Upper lobe of left lung (tissue), 6 donors: ENCODE measurements at regions not wholly inside any gene's neighbourhood (a gene's known extent, or its start where the extent isn't known, plus 50 kb on each side); places are given as distances from the start of the nearest gene placed in this dataset.

Experiments
- ATAC-seq, 2 donors: fragments of 200-7000 bp; cut with Tn5 transposase; one replicate each; pipeline ENCODE4 v1.9.1; 2022; ENCODE audit warnings: mild to moderate bottlenecking in 2 of 2, moderate library complexity in 2 of 2; ENCODE audit not compliant: low FRiP score in 2 of 2
- DNase-seq, 2 donors: peaks; one replicate each; pipeline ENCODE4 v3.0.0-alpha.2; 2019 to 2020
- H3K27ac ChIP-seq, 4 donors: fragments of 200-600 bp; sonication (generic); one replicate each; pipeline ENCODE4 v1.5.1; 2016 to 2019
- H3K27me3 ChIP-seq, 4 donors: fragments of 200-600 bp; sonication (generic); one replicate each; pipeline ENCODE4 v1.5.1; 2017 to 2019
- H3K36me3 ChIP-seq, 4 donors: fragments of 200-600 bp; sonication (generic); one replicate each; pipeline ENCODE4 v1.5.1; 2016 to 2019
- H3K4me1 ChIP-seq, 4 donors: fragments of 200-600 bp; sonication (generic); one replicate each; pipeline ENCODE4 v1.5.1; 2018 to 2019
- H3K4me3 ChIP-seq, 4 donors: fragments of 200-600 bp; sonication (generic); one replicate each; pipeline ENCODE4 v1.5.1; 2017 to 2019; ENCODE audit warnings: mild to moderate bottlenecking in 2 of 4, moderate library complexity in 1 of 4
- H3K9me3 ChIP-seq, 4 donors: fragments of 200-600 bp; sonication (generic); one replicate each; pipeline ENCODE4 v1.5.1; 2018 to 2019
- CTCF ChIP-seq, 6 experiments: fragments of 450-650 bp in 4 of 6; fragments of 200-600 bp in 2 of 6; sonication (generic) in 2 of 6; IDR thresholded peaks; one replicate each; pipeline ENCODE4 v1.5.1; 2016 to 2019; ENCODE audit warnings: antibody characterized with exemption in 6 of 6
- EP300 ChIP-seq, 4 donors: sonication (generic); formaldehyde crosslinking; IDR thresholded peaks; one replicate each; pipeline ENCODE4 v1.5.1; 2017; ENCODE audit warnings: antibody characterized with exemption in 4 of 4, control low read depth in 2 of 4
- POLR2A ChIP-seq, 4 donors: fragments of 450-650 bp; IDR thresholded peaks; one replicate each; pipeline ENCODE4 v1.5.1; 2016 to 2017; ENCODE audit warnings: antibody characterized with exemption in 4 of 4, mild to moderate bottlenecking in 2 of 4
- POLR2AphosphoS5 ChIP-seq, 2 donors: sonication (generic); formaldehyde crosslinking; IDR thresholded peaks; one replicate each; pipeline ENCODE4 v1.5.1; 2017; ENCODE audit warnings: antibody characterized with exemption in 2 of 2
- WGBS, 2 donors: methylation state at CpG; one replicate each; pipeline ENCODE4 v1.1.5; 2017 to 2018; 5-methylcytosine and 5-hydroxymethylcytosine counted together
- donor health status: DM: no; HTN: no; CAD: no; lungs with moderate emphysema.
- donor health status: DM: no; HTN: yes; CAD: no; lungs with severe emphysema.

GRCh38 chr6:115706981-115707380 lies 353.7 kb downstream of the FRK start:
- H3K9me3 ChIP-seq, result peaks cover 0 to 6% (median 0%) of the 10 kb centered on the region in 4 donors
- DNase-seq (no peak), ATAC-seq (no peak)
- no peak overlapping the region for H3K27ac ChIP-seq
- H3K4me1 ChIP-seq, result no peaks in the 10 kb centered on the region
- no peak for TF ChIP-seq POLR2AphosphoS5 (IDR thresholded peaks at IDR 0.05)
- no peaks in the 10 kb centered on the region for H3K27me3 ChIP-seq
- no peaks in the 10 kb centered on the region for H3K36me3 ChIP-seq
- no peak overlapping the region for H3K4me3 ChIP-seq
- 88 to 95% methylated on average over 2 of the region's 2 CpGs for WGBS, 2 donors

- TF ChIP-seq CTCF (IDR thresholded peaks at IDR 0.05) (no peak), EP300 (IDR thresholded peaks at IDR 0.05) (no peak), POLR2A (IDR thresholded peaks at IDR 0.05) (no peak), POLR2AphosphoS5 (IDR thresholded peaks at IDR 0.05) (no peak)
- H3K27me3 ChIP-seq, result no peaks in the 10 kb centered on the region
- H3K4me1 ChIP-seq, result no peaks in the 10 kb centered on the region
- peaks cover 0 to 6% (median 0%) of the 10 kb centered on the region in 4 donors for H3K9me3 ChIP-seq
- H3K36me3 ChIP-seq, result no peaks in the 10 kb centered on the region
- H3K4me3 ChIP-seq, result no peak overlapping the region
- no peak overlapping the region for H3K27ac ChIP-seq
- ATAC-seq (no peak), DNase-seq (no peak)
These were observed 354.4 kb downstream of the FRK start for GRCh38 chr6:115706324-115706723.

- Histone ChIP-seq H3K9me3 (peaks cover 0 to 6% (median 0%) of the 10 kb centered on the region in 4 donors), H3K4me1 (no peaks in the 10 kb centered on the region), H3K27me3 (no peaks in the 10 kb centered on the region), H3K4me3 (no peak overlapping the region), H3K36me3 (no peaks in the 10 kb centered on the region), H3K27ac (no peak overlapping the region)
- DNase-seq (no peak), ATAC-seq (peak in 1 of 2 donors; percentile 73)
- WGBS, 2 donors, result 79 to 84% methylated on average over 2 to 3 of the region's 3 CpGs
- TF ChIP-seq POLR2AphosphoS5 (IDR thresholded peaks at IDR 0.05) (no peak), EP300 (IDR thresholded peaks at IDR 0.05) (no peak), POLR2A (IDR thresholded peaks at IDR 0.05) (no peak), CTCF (IDR thresholded peaks at IDR 0.05) (no peak)
These were observed 356.7 kb downstream of the FRK start for GRCh38 chr6:115704028-115704427.

- H3K27me3 ChIP-seq, result no peaks in the 10 kb centered on the region
- DNase-seq, result no peak
- no peaks in the 10 kb centered on the region for H3K36me3 ChIP-seq
- H3K4me1 ChIP-seq, result no peaks in the 10 kb centered on the region
- no peak for ATAC-seq
- TF ChIP-seq EP300 (IDR thresholded peaks at IDR 0.05) (no peak), CTCF (IDR thresholded peaks at IDR 0.05) (no peak)
- no peak overlapping the region for H3K4me3 ChIP-seq
- no peak overlapping the region for H3K27ac ChIP-seq
- H3K9me3 ChIP-seq, result no peaks in the 10 kb centered on the region
These were observed 369.3 kb downstream of the FRK start for GRCh38 chr6:115691433-115691832.

GRCh38 chr6:115690854-115691253 lies 369.8 kb downstream of the FRK start:
- Histone ChIP-seq H3K36me3 (no peaks in the 10 kb centered on the region), H3K9me3 (no peaks in the 10 kb centered on the region), H3K4me3 (no peak overlapping the region), H3K27ac (no peak overlapping the region), H3K4me1 (no peaks in the 10 kb centered on the region), H3K27me3 (no peaks in the 10 kb centered on the region)
- WGBS, 2 donors, result 79 to 86% methylated on average over 3 of the region's 3 CpGs
- TF ChIP-seq POLR2A (IDR thresholded peaks at IDR 0.05) (no peak), POLR2AphosphoS5 (IDR thresholded peaks at IDR 0.05) (no peak), CTCF (IDR thresholded peaks at IDR 0.05) (no peak), EP300 (IDR thresholded peaks at IDR 0.05) (no peak)
- no peak for ATAC-seq
- no peak for DNase-seq
